ENCODE measurements at regions not wholly inside any gene's neighbourhood (a gene's known extent, or its start where the extent isn't known, plus 50 kb on each side); places are given as distances from the start of the nearest gene placed in this dataset.

GRCh38 chr7:69184339-69184738 lies 413.9 kb upstream of the AUTS2 start:
- TF ChIP-seq POLR2AphosphoS5 (IDR thresholded peaks at IDR 0.05) (no peak), CTCF (IDR thresholded peaks at IDR 0.05) (no peak)
